ENCODE measurements at regions not wholly inside any gene's neighbourhood (a gene's known extent, or its start where the extent isn't known, plus 50 kb on each side); places are given as distances from the start of the nearest gene placed in this dataset.

DNA sequence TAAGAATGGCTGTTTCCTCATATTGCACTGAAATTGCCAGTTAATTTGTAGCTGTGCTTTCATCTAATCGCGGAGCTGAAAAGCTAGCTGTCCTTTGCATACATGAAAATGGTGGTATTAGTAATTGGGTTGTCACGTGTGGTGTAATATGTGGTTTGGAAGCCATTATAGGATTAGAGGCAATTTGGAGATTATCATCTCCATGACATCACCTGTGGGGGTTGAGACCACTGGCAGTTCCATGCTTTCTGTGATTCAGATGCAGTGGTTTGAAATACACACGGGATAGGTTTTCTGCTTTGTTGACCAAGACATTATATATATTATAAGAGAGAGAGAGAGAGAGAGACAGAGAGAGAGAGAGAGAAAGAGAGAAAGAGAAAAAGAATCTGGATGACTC lies 180.8 kb downstream of the RAB11FIP2 start:
- TF ChIP-seq, protein P1, sequence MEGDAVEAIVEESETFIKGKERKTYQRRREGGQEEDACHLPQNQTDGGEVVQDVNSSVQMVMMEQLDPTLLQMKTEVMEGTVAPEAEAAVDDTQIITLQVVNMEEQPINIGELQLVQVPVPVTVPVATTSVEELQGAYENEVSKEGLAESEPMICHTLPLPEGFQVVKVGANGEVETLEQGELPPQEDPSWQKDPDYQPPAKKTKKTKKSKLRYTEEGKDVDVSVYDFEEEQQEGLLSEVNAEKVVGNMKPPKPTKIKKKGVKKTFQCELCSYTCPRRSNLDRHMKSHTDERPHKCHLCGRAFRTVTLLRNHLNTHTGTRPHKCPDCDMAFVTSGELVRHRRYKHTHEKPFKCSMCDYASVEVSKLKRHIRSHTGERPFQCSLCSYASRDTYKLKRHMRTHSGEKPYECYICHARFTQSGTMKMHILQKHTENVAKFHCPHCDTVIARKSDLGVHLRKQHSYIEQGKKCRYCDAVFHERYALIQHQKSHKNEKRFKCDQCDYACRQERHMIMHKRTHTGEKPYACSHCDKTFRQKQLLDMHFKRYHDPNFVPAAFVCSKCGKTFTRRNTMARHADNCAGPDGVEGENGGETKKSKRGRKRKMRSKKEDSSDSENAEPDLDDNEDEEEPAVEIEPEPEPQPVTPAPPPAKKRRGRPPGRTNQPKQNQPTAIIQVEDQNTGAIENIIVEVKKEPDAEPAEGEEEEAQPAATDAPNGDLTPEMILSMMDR (IDR thresholded peaks at IDR 0.05 in 4 of 5, conservative IDR thresholded peaks at IDR 0.05 in 1 of 5), result no peak
- no peak for TF ChIP-seq POLR2A (IDR thresholded peaks at IDR 0.05)

Data from gastrocnemius medialis (tissue), 4 donors.